NB4 (cell line): ENCODE measurements at regions not wholly inside any gene's neighbourhood (a gene's known extent, or its start where the extent isn't known, plus 50 kb on each side); places are given as distances from the start of the nearest gene placed in this dataset.
A peak's percentile ranks its signal among the peaks of the same experiment; 100 is the strongest.

Source experiments
- DNase-seq: peaks from one replicate; pipeline ENCODE4 v3.0.0; 2010; ENCODE audit warnings: low read depth
- H3K4me3 ChIP-seq: one replicate; pipeline ENCODE4 v1.5.1; 2011; ENCODE audit warnings: mild to moderate bottlenecking, low read depth, low read length, moderate library complexity
- CTCF ChIP-seq: IDR thresholded peaks from one replicate; pipeline ENCODE4 v1.5.1; 2012; ENCODE audit warnings: low read depth, low read length
- MYC ChIP-seq: IDR thresholded peaks from 2 replicates; pipeline ENCODE4 v1.6.1; 2011; ENCODE audit warnings: low read depth, low read length
- POLR2A ChIP-seq: IDR thresholded peaks from 2 replicates; pipeline ENCODE4 v1.6.1; 2011; ENCODE audit warnings: mild to moderate bottlenecking; ENCODE audit not compliant: insufficient read length; ENCODE audit errors: extremely low read depth
- TF ChIP-seq, protein P1 (sequence below): IDR thresholded peaks from 2 replicates; pipeline ENCODE4 v1.6.1; 2011; ENCODE audit warnings: low read depth, low read length

GRCh38 chr15:93417156-93417555 is 328.1 kb upstream of the RGMA start:
- no peak for DNase-seq
- no peak for TF ChIP-seq CTCF
- TF ChIP-seq MYC, result no peak
- TF ChIP-seq, protein P1, sequence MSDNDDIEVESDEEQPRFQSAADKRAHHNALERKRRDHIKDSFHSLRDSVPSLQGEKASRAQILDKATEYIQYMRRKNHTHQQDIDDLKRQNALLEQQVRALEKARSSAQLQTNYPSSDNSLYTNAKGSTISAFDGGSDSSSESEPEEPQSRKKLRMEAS, result no peak
- TF ChIP-seq POLR2A, result no peak
- H3K4me3 ChIP-seq, result no peak overlapping the region

GRCh38 chr15:93415576-93415975 is 326.6 kb upstream of the RGMA start:
- H3K4me3 ChIP-seq, result no peak overlapping the region
- TF ChIP-seq POLR2A (no peak), CTCF (no peak), MYC (no peak)
- TF ChIP-seq, protein P1, result no peak
- DNase-seq, result no peak

- no peak for TF ChIP-seq POLR2A
- TF ChIP-seq, protein P1, result no peak
- TF ChIP-seq CTCF, result no peak
- TF ChIP-seq MYC, result no peak
- no peak overlapping the region for H3K4me3 ChIP-seq
- DNase-seq, result no peak
Measured at GRCh38 chr15:93414576-93415231, 325.7 kb upstream of the RGMA start.

- TF ChIP-seq CTCF, result no peak
- TF ChIP-seq, protein P1, result no peak
- TF ChIP-seq MYC, result no peak
- TF ChIP-seq POLR2A, result no peak
- peak; percentile 15 for DNase-seq
- no peak overlapping the region for H3K4me3 ChIP-seq
Measured at GRCh38 chr15:93413745-93414144, 324.7 kb upstream of the RGMA start.

DNA sequence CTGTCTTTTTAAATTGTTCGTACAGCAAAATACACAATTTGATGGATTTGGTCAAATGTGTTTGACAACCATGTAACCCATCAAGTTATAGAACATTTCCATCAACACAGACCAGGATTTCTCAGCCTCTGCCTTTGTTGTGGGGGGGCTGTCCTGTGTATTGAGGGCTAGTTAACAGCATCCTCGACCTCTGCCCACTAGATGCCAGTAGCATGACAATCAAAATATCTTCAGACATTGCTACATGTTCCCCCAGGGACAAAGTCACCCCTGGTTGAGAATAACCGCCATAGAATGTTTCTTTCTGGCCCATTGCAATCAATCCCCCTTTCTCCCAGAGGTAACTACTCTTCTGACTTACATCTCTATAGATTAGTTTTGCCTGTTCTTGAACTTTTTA is 310.1 kb upstream of the RGMA start:
- DNase-seq, result no peak
- no peak overlapping the region for H3K4me3 ChIP-seq
- no peak for TF ChIP-seq POLR2A
- TF ChIP-seq MYC, result no peak
- TF ChIP-seq, protein P1, result no peak
- TF ChIP-seq CTCF, result no peak

DNA sequence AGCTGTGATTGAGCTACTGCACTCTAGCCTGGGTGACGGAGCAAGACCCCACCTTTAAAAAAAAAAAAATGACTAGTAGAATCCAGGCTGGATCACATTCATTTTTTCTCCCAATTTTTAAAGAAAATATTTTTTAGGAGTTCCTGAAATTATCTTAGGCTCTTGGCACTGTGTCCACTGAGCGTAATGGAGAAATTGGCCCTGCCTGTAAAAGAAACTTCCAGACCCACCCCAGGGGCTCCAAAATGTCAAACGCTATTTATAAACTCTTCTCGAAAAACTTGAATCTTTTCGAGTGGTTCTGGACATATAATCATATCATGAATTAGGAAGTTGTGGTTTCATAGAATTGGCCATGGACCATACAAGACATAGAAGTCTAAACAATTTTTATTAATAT is 300.2 kb upstream of the RGMA start:
- TF ChIP-seq MYC (no peak), POLR2A (no peak), CTCF (no peak)
- TF ChIP-seq, protein P1, result no peak
- DNase-seq, result no peak
- no peak overlapping the region for H3K4me3 ChIP-seq
